Activated naive CD4-positive, alpha-beta T cell treated with anti-CD3 and anti-CD28 coated beads, Interleukin-2, amount 10 ng/mL, durations not matched to agents 7 days and 5 days (primary cell): ENCODE measurements at regions not wholly inside any gene's neighbourhood (a gene's known extent, or its start where the extent isn't known, plus 50 kb on each side); places are given as distances from the start of the nearest gene placed in this dataset.
A peak's percentile ranks its signal among the peaks of the same experiment; 100 is the strongest.
"Not testable (repeated sequence)": the region's sequence is repeated elsewhere in the genome, so short reads cannot be mapped to it uniquely, and the experiment has no call there.

Experiments
- CTCF ChIA-PET: fragments of 350-600 bp; sonication (Branson Sonifier 250); formaldehyde crosslinking; loops from one replicate; lab custom pipeline; 2021; ENCODE audit warnings: antibody characterized with exemption; lab: Charles Lee
- DNase-seq: peaks from one replicate; pipeline ENCODE4 v3.0.0-alpha.2; 2020
- H3K27ac Mint-ChIP-seq: one replicate; pipeline ENCODE4 v1.8.0; 2021; ENCODE audit warnings: mild to moderate bottlenecking, moderate library complexity, mixed read lengths
- H3K27me3 Mint-ChIP-seq: one replicate; pipeline ENCODE4 v1.8.0; 2021; ENCODE audit warnings: mild to moderate bottlenecking, mixed read lengths
- H3K36me3 Mint-ChIP-seq: one replicate; pipeline ENCODE4 v1.8.0; 2021; ENCODE audit warnings: mixed read lengths
- H3K4me1 Mint-ChIP-seq: one replicate; pipeline ENCODE4 v1.8.0; 2021; ENCODE audit warnings: mixed read lengths
- H3K4me3 Mint-ChIP-seq: one replicate; pipeline ENCODE4 v1.8.0; 2021; ENCODE audit warnings: mild to moderate bottlenecking, moderate library complexity, mixed read lengths
- H3K9me3 Mint-ChIP-seq: one replicate; pipeline ENCODE4 v1.8.0; 2021; ENCODE audit warnings: mixed read lengths

DNA sequence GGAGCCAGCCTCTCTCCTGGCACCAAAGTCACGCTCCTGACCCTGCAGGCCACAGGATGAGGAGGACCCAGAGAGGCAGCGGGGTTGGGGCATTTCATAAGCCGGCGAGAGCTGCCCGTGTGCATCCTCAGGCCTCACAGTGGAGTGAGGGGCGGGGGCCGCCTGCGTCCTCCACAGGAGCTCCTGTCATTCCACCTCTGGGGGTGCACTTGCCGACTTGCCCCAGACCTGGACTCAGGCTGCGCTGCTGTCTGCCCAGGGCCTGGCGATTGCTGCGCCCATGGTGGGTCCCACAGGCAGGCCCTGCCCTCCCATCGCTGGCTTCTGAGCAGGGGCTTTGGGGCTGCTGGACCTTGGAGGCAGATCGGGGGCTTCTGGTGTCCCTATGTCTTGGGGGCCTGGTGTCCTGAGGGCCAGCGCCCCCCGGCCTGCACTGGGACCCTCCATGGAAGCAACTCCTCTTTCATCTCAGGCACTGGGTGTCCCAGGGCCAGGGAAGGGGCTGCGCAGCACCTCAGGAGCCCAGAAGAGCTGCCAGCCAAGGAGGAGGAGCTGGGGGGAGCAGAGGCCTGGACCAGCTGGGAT lies 184.0 kb downstream of the GOLGA6L6 start:
- H3K4me3 Mint-ChIP-seq: no peak overlapping the region
- peaks cover 7% of the 10 kb centered on the region for H3K27me3 Mint-ChIP-seq
- peaks cover 7% of the 10 kb centered on the region for H3K4me1 Mint-ChIP-seq
- H3K9me3 Mint-ChIP-seq: no peaks in the 10 kb centered on the region
- H3K27ac Mint-ChIP-seq: no peak overlapping the region
- CTCF ChIA-PET: interaction anchor here (5.6 kb wide), 1 partner anchor 1866 kb away, joined by 97 read pairs; no protein-coding TSS in a partner anchor
- no peaks in the 10 kb centered on the region for H3K36me3 Mint-ChIP-seq
- DNase-seq: no peak

DNA sequence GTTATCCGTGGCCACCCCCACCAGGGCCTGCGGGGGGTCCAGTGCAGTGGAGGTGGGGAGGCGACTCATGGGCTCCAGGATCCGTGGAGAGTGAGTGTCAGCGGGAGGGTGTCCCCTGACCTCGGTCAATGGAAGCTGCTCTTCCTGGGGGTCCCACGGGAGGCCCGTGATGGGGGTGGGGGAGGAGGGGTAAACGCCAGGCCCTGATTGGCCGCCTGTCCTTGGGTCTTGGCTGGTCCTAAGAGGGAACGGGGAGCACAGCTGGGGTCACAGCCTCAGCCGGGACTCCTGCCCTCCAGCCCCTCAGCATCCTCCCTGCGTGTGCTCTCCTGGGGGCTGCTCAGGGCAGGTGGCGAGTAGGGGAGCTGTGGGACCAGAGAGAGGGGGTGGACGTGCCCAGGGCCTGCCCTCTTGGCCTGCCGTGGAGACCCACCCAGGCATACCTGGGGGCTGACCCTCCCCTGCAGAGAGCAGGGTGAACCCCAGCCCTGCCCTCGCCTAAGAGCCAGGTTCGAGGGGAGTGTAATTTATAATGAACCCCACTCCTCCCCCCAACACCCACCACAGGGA lies 184.6 kb downstream of the GOLGA6L6 start:
- peaks cover 7% of the 10 kb centered on the region for H3K27me3 Mint-ChIP-seq
- DNase-seq: no peak
- no peak overlapping the region for H3K4me3 Mint-ChIP-seq
- no peak overlapping the region for H3K27ac Mint-ChIP-seq
- H3K36me3 Mint-ChIP-seq: no peaks in the 10 kb centered on the region
- H3K9me3 Mint-ChIP-seq: no peaks in the 10 kb centered on the region
- CTCF ChIA-PET: interaction anchor here (5.6 kb wide), 1 partner anchor 1866 kb away, joined by 97 read pairs; no protein-coding TSS in a partner anchor
- peaks cover 9% of the 10 kb centered on the region for H3K4me1 Mint-ChIP-seq

DNA sequence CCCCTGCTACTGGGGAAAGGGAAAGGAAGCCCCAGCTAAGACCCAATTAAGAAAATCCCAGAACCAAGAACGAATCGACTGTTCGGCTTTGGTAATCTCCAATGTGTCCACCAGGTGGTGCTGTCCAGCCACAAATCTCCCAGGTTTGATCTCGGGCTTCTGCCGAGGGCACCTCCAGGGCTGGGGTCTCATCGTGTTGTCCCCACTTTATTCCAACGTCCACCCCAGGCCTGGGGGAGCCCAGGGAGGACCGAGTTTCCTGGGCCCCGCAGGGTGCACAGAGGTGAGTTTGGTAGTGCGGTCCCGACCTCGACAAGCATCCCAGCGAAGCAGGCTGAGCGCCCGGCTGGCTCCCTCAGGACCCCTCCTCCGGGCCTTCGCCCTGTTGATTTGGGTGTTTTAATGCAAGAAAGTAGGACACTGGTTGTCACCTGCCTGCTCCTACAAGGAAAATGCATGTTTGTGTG lies 185.1 kb downstream of the GOLGA6L6 start:
- H3K9me3 Mint-ChIP-seq: no peaks in the 10 kb centered on the region
- peaks cover 9% of the 10 kb centered on the region for H3K4me1 Mint-ChIP-seq
- no peaks in the 10 kb centered on the region for H3K36me3 Mint-ChIP-seq
- CTCF ChIA-PET: interaction anchor here (1.0 to 5.6 kb wide), 3 partner anchors 9 to 1867 kb away, joined by 5 to 97 read pairs (median 6); no protein-coding TSS in a partner anchor
- peak; percentile 82 for DNase-seq
- no peak overlapping the region for H3K4me3 Mint-ChIP-seq
- peaks cover 7% of the 10 kb centered on the region for H3K27me3 Mint-ChIP-seq
- H3K27ac Mint-ChIP-seq: peak overlapping the region; percentile 61

DNA sequence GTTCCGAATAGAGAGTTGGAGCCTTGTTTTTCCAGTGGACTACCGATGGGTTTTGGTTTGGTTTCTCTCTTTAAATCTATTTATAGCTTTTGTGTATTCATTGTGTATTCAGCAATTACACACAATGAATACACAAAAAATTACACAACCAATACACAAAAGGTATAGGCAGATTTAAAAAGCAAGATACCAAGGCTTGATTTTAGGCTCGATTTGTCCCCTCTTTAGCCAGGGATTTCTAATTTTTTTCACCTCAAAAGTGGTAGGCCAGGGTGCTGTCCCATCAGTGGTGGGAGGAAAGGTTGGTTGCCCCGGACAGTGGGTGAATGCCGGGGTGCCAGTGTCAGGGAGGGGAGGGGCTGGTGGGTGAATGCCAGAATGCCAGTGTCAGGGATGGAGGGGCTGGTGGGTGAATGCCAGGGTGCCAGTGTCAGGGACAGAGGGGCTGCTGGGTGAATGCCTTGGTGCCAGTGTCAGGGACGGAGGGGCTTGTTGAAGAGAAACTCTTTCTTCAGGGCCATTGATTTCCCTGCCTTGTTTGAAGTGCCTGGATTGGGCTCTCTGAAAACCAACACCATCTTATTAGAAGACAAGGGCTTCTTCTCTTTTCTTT lies 186.2 kb downstream of the GOLGA6L6 start:
- CTCF ChIA-PET: interaction anchor here (1.0 to 5.6 kb wide), 4 partner anchors 8 to 1872 kb away, joined by 5 to 97 read pairs (median 6); no protein-coding TSS in a partner anchor
- H3K27ac Mint-ChIP-seq: no peak overlapping the region

DNA sequence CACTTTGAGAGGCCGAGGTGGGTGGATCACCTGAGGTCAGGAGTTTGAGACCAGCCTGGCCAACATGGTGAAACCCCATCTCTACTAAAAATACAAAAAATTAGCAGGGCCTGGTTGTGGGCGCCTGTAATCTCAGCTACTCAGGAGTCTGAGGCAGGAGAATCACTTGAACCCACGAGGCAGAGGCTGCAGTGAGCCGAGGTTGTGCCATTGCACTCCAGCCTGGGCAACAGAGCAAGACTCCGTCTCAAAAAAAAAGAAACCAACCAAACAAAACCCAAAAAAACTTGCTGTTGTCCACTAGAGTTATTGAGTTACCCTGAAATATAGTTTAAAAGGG lies 186.7 kb downstream of the GOLGA6L6 start:
- not testable (repeated sequence) for H3K27ac Mint-ChIP-seq, H3K36me3 Mint-ChIP-seq, H3K4me3 Mint-ChIP-seq, H3K4me1 Mint-ChIP-seq, DNase-seq, H3K9me3 Mint-ChIP-seq
- peaks cover 12% of the 10 kb centered on the region for H3K27me3 Mint-ChIP-seq
- CTCF ChIA-PET: interaction anchor here (1.2 to 5.6 kb wide), 2 partner anchors 1869 to 1873 kb away, joined by 5 to 97 read pairs; no protein-coding TSS in a partner anchor

More for the DNA sequence above, 186.2 kb downstream of the GOLGA6L6 start:
- no peaks in the 10 kb centered on the region for H3K9me3 Mint-ChIP-seq
- peaks cover 9% of the 10 kb centered on the region for H3K4me1 Mint-ChIP-seq
- peaks cover 12% of the 10 kb centered on the region for H3K27me3 Mint-ChIP-seq
- no peak overlapping the region for H3K4me3 Mint-ChIP-seq
- DNase-seq: no peak
- H3K36me3 Mint-ChIP-seq: no peaks in the 10 kb centered on the region

DNA sequence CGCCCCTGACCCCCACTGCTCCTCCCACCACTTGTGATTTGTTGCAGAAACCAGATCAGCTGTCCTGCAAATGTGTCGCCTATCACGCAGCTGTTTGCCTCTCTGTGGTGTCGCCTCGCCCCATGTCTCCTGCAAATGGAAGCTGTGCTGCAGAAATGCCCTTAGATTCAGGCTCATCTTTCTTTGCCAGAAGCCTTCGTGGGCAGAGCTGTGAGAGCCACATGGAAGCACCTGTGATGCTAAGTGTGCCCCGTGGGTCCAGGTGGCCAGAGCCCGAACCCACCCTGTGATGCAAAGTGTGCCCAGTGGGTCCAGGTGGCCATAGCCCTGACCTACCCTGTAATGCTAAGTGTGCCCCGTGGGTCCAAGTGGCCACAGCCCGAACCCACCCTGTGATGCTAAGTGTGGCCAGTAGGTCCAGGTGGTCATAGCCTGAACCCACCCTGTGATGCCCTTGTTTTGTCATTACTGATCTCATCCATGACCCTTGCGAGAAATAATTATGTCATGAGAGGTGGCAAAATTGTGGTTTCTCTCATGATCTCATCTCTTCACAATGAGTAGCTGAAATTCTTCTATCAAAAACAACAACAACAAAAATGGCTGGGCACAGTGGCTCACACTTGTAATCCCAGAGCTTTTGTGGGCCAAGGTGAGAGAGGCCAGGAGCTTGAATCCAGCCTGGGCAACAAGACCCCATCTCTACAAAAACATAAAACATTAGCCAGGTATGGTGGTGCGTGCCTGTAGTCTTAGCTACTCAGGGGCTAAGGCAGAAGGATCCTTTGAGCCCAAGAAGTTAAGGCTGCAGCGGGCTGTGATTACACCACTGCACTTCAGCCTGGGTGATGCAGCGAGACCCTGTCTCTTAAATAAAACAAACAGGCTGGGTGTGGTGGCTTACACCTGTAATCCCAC lies 187.4 kb downstream of the GOLGA6L6 start:
- peaks cover 9% of the 10 kb centered on the region for H3K4me1 Mint-ChIP-seq
- no peak overlapping the region for H3K27ac Mint-ChIP-seq
- CTCF ChIA-PET: interaction anchor here (0.6 to 5.6 kb wide), 3 partner anchors 54 to 1873 kb away, joined by 3 to 97 read pairs (median 5); no protein-coding TSS in a partner anchor
- H3K36me3 Mint-ChIP-seq: no peaks in the 10 kb centered on the region
- H3K9me3 Mint-ChIP-seq: no peaks in the 10 kb centered on the region
- no peak for DNase-seq
- H3K27me3 Mint-ChIP-seq: peaks cover 12% of the 10 kb centered on the region
- no peak overlapping the region for H3K4me3 Mint-ChIP-seq

DNA sequence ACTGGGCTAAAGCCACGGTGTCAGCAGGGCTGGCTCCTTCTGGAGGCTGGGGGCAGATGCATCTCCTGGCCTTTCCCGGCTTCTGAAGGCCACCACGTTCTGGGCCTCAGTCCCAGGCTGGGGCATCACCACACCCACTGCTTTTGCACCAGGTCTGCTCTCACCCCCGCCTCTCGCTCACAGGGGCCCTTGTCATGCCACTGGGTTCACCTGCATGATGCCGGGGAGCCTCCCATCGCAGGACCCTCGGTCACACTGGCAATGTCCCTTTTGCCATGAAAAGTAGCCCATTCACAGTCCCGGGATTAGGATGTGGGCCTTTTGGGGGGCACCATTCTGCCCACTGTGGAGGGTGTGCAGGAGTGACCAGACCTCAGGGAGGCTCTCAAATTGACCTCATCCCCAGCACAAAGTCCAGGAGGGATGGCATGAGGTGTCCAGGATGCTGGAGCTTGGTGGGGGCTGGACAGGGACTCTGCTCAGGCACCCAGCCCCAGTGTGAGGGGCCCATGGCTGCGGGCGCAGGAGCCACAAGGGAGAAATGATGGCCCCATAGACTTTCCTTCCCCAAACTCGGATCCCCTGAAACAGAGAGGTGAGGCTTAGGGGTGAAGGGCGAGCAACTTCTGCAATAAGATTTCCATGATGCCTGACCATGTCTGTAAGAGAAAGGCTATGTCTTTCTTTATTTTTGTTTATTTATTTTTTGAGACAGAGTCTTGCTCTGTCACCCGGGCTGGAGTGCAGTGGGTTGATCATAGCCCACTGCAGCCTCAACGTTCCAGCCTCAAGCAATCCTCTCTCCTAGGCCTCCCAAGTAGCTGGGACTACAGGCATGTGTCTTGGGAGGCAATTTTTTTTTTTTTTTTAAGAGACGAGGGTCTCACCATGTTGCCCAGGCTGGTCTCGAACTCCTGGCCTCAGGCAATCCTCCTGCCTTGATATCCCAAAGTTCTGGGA lies 189.1 kb downstream of the GOLGA6L6 start:
- Mint-ChIP-seq H3K27ac (no peak overlapping the region), H3K36me3 (no peaks in the 10 kb centered on the region), H3K4me3 (no peak overlapping the region), H3K9me3 (no peaks in the 10 kb centered on the region), H3K4me1 (peaks cover 9% of the 10 kb centered on the region), H3K27me3 (peaks cover 12% of the 10 kb centered on the region)
- no peak for DNase-seq
- CTCF ChIA-PET: no interaction called here

DNA sequence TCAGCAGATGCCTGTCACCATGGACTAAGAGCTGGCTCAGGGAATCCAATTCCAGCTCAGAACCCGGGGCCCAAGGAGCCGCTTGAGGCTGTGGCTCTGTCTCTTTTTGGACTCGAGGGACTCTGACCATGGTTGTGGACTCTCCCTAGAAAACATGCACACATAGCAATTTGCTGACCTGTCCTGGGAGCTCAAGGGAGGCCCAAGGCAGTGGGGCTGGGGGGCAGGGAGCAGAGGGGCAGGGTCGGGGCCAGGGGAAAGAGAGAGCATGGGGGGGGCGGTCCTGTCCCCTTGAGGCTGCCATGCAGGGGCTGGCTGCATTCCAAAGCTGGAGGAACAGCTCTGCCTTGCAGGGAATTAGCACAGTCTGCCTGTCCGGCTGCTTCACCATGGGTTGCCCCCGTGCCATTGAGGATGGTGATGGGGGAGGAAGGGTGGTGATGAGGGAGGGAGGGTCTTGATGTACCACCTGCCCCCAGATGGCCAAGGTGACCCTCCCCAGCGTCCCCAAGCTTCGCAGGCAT lies 190.1 kb downstream of the GOLGA6L6 start:
- Mint-ChIP-seq H3K27me3 (peaks cover 12% of the 10 kb centered on the region), H3K9me3 (no peaks in the 10 kb centered on the region), H3K4me3 (no peak overlapping the region), H3K4me1 (peaks cover 6% of the 10 kb centered on the region), H3K27ac (no peak overlapping the region), H3K36me3 (no peaks in the 10 kb centered on the region)
- no peak for DNase-seq
- CTCF ChIA-PET: interaction anchor here (0.9 kb wide), 1 partner anchor 1872 kb away, joined by 3 read pairs; no protein-coding TSS in a partner anchor

DNA sequence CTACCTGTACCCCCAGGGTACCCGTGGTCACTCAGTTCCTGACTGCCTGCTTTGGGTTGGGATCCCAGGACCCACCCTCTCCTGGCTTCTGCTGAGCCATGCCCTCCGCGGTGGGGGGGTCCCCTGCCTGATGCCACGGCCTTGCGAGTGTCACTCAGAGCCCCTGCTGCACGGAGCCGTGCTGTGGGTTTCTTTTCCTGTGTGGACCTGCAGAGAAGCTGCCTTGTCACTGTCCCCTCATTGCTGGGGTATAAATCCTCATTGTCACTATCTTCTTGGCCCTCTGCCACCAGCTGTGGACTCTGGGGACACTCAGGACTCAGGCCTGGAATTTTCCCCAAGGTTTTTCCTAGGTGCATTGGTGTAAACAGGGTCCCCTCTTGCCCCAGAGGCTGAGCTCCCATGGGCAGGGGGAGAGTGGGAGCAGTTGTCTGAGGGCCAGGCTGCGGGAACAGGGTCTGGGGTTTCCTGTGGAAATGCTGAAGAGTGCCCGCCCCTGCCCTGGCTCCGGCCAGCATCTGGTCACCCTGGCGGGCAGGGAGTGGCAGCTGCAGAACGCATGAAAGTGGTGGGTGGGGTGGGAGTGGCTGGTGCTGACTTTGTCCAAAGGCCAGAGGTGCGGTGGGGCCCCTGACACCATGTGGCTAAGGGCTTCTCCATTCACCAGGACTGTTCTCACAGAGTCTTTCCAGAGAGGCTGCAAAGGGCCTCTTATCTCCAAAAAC lies 191.7 kb downstream of the GOLGA6L6 start:
- H3K27me3 Mint-ChIP-seq: peaks cover 5% of the 10 kb centered on the region
- CTCF ChIA-PET: no interaction called here
- no peak overlapping the region for H3K27ac Mint-ChIP-seq
- H3K9me3 Mint-ChIP-seq: no peaks in the 10 kb centered on the region
- no peak for DNase-seq
- peaks cover 3% of the 10 kb centered on the region for H3K4me1 Mint-ChIP-seq
- no peaks in the 10 kb centered on the region for H3K36me3 Mint-ChIP-seq
- no peak overlapping the region for H3K4me3 Mint-ChIP-seq

DNA sequence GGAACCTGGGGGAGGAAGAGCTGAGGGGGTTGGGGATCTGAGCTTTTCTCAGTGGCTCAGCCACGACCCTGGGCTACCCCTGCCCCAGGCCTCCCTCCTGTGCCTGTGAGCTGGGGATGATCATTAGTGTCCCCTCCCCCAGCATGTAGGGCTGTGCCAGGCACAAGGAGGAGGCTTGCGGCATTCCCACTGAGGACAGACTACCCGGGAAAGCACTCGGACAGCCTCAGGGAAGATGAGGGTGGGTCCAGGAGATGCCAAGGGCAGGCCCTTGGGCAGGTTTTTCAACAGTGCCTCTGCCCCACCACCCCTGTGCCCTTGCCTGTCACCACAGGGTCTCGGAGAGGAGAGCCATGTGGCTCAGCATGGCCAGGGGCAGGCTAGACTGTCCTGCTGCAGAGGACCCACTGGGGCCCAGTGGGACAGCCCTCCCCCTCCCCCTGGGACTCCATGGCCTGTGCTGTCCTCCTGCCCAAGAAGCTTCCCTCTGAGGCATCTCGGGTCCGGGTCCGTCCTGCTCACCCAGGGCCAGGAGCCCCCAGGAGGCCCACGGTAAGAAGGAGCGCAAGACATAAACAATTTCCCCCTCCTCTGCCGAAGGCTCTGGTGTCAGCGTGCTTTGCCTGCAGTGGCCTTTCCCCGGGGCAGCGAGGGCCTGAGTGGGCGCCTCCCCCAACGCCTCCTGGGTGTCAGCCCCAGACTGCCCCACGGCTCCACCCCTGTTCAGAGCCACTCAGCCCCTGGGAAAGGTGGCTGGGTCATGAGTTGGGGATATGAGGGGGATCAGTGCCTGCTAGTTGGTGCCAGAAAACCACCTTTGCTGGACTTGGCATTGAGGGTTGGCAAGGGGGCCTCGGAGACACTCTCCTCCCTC lies 192.5 kb downstream of the GOLGA6L6 start:
- H3K9me3 Mint-ChIP-seq: no peaks in the 10 kb centered on the region
- no peak for DNase-seq
- CTCF ChIA-PET: no interaction called here
- peaks cover 3% of the 10 kb centered on the region for H3K4me1 Mint-ChIP-seq
- H3K36me3 Mint-ChIP-seq: no peaks in the 10 kb centered on the region
- peaks cover 5% of the 10 kb centered on the region for H3K27me3 Mint-ChIP-seq
- H3K27ac Mint-ChIP-seq: no peak overlapping the region
- no peak overlapping the region for H3K4me3 Mint-ChIP-seq

DNA sequence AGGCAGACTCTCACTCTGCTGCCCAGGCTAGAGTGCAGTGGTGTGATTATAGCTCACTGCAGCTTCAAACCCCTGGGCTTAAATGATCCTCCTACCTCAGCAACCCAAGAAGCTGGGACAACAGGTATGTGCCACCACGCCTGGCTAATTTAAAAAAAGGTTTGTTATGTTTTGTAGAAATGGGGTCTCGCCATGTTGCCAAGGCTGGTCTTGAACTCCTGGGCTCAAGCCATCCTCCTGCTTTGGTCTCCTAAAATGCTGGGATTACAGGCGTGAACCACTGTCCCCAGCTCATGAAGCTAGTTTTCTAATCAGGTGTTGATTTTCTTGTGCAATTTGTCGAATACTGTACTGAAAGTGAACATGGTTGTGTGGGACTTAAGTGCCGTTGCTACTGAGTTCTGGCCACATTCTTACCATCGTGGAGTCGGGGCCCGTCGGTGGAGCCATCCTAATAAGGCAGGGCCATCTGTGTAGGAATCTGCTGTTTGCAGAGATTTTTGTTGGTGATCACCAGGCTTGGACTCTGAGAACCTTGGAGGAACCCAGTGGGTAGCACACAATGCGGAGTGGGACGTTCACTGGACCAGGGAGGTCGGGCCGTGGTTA lies 193.2 kb downstream of the GOLGA6L6 start:
- Mint-ChIP-seq H3K9me3 (no peaks in the 10 kb centered on the region), H3K4me3 (no peak overlapping the region), H3K36me3 (no peaks in the 10 kb centered on the region), H3K27ac (no peak overlapping the region), H3K4me1 (peaks cover 3% of the 10 kb centered on the region), H3K27me3 (peaks cover 5% of the 10 kb centered on the region)
- CTCF ChIA-PET: interaction anchor here (1.6 kb wide), 1 partner anchor 8 kb away, joined by 6 read pairs; no protein-coding TSS in a partner anchor
- no peak for DNase-seq
